ENCODE measurements at regions not wholly inside any gene's neighbourhood (a gene's known extent, or its start where the extent isn't known, plus 50 kb on each side); places are given as distances from the start of the nearest gene placed in this dataset. TPM values are rescaled to one million over a fixed set of nuclear protein-coding genes. Genes with fewer than 3 reads are reported as not detected.

GRCh38 chr2:186911551-186912085 lies 62.6 kb upstream of the ZSWIM2 start:
- DNase-seq (ENCODE audit: low read depth): no peak
- no peak overlapping the region for H3K4me3 ChIP-seq (ENCODE audit: low read depth, low read length)
- TF ChIP-seq, protein P1, sequence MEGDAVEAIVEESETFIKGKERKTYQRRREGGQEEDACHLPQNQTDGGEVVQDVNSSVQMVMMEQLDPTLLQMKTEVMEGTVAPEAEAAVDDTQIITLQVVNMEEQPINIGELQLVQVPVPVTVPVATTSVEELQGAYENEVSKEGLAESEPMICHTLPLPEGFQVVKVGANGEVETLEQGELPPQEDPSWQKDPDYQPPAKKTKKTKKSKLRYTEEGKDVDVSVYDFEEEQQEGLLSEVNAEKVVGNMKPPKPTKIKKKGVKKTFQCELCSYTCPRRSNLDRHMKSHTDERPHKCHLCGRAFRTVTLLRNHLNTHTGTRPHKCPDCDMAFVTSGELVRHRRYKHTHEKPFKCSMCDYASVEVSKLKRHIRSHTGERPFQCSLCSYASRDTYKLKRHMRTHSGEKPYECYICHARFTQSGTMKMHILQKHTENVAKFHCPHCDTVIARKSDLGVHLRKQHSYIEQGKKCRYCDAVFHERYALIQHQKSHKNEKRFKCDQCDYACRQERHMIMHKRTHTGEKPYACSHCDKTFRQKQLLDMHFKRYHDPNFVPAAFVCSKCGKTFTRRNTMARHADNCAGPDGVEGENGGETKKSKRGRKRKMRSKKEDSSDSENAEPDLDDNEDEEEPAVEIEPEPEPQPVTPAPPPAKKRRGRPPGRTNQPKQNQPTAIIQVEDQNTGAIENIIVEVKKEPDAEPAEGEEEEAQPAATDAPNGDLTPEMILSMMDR (IDR thresholded peaks at IDR 0.05; ENCODE audit: insufficient read depth, low read depth, low read length): no peak

GRCh38 chr2:186910996-186911395 lies 62.0 kb upstream of the ZSWIM2 start:
- DNase-seq (ENCODE audit: low read depth): no peak
- TF ChIP-seq, protein P1 (IDR thresholded peaks at IDR 0.05; ENCODE audit: insufficient read depth, low read depth, low read length): no peak
- H3K4me3 ChIP-seq (ENCODE audit: low read depth, low read length): no peak overlapping the region

DNA sequence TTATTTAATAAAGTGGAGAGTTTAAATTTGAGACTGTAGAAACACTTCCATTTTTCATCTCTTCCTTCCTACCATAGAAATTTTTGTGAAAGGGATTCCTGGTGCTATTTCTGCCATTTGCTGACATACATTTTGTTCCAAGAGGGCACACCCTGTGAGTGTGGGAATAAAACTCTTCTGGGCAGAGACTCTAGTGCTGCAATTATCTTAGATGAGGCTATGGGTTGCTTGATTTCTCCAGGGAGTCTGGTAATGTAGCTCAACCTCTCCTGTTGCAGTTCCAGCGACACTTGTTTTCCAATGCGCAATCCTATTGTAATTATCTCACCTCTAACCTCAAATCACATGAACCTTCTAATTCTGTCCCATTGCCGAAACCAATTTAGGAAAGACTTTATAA lies 60.1 kb upstream of the ZSWIM2 start:
- no peak for DNase-seq (ENCODE audit: low read depth)
- TF ChIP-seq, protein P1 (IDR thresholded peaks at IDR 0.05; ENCODE audit: insufficient read depth, low read depth, low read length): no peak

DNA sequence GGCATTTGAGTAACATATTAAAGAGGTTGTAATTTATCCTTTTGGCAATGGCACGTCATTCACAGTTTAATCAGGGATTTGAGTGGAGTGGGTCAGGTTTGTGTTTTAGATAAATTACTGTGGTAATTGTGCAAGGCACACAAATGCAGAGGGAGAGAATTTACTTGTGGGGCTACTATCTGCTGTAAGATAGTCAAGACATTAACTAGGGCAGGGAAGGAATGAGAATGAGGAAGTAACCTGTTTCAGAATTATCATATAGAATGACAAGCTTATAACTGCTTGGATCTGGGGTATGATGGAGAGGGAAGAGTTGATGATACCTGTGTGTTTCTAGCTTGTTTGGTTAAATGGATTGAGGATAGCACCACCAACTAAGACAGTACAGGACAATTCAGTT lies 58.9 kb upstream of the ZSWIM2 start:
- H3K4me3 ChIP-seq (ENCODE audit: low read depth, low read length): no peak overlapping the region
- DNase-seq (ENCODE audit: low read depth): no peak
- TF ChIP-seq, protein P1 (IDR thresholded peaks at IDR 0.05; ENCODE audit: insufficient read depth, low read depth, low read length): no peak

More for the DNA sequence above, 60.1 kb upstream of the ZSWIM2 start:
- no peak overlapping the region for H3K4me3 ChIP-seq (ENCODE audit: low read depth, low read length)

DNA sequence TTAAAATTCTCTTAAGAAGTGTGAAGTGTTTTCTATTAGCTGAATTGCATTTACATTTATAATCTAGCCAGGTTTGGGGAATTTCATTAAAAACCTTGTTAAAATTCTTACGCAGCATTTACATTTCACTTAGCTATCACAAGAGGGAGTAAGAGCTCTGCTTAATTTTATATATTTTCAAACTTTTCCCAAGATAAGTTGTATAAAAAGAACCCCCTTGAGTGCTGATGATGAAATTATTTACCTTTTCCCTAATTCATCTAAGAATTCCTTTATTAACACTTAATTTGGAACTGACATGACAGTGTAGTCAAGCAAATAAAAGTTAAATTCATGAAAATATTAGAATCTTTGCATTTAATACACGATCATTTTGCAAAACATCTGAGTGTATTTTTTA lies 54.2 kb upstream of the ZSWIM2 start:
- TF ChIP-seq, protein P1 (IDR thresholded peaks at IDR 0.05; ENCODE audit: insufficient read depth, low read depth, low read length): peak; percentile 55
- H3K4me3 ChIP-seq (ENCODE audit: low read depth, low read length): no peak overlapping the region
- DNase-seq (ENCODE audit: low read depth): peak; percentile 26

Small RNAs in the stretch of these regions (small RNA-seq; reads per million reads assigned to genes)
- gene RN7SKP42 (not detected), gene RNU6-989P (not detected)
